ENCODE measurements at regions not wholly inside any gene's neighbourhood (a gene's known extent, or its start where the extent isn't known, plus 50 kb on each side); places are given as distances from the start of the nearest gene placed in this dataset.

- DNase-seq (ENCODE audit: low spot score): no peak
These were observed 122.1 kb upstream of the DYNLRB2 start for GRCh38 chr16:80418517-80419355.

- peak; percentile 53 for DNase-seq (ENCODE audit: low spot score)
These were observed 123.0 kb upstream of the DYNLRB2 start for GRCh38 chr16:80417706-80418271.

GRCh38 chr16:80408014-80408413, 132.8 kb upstream of the DYNLRB2 start:
- no peak for DNase-seq (ENCODE audit: low spot score)

GRCh38 chr16:80407265-80407987, 133.4 kb upstream of the DYNLRB2 start:
- no peak for DNase-seq (ENCODE audit: low spot score)

GRCh38 chr16:80404847-80405246, 135.9 kb upstream of the DYNLRB2 start:
- no peak for DNase-seq (ENCODE audit: low spot score)

GRCh38 chr16:80403894-80404293, 136.9 kb upstream of the DYNLRB2 start:
- no peak for DNase-seq (ENCODE audit: low spot score)

- no peak for DNase-seq (ENCODE audit: low spot score)
These were observed 149.8 kb upstream of the DYNLRB2 start for GRCh38 chr16:80390871-80391489.

GRCh38 chr16:80390046-80390445, 150.7 kb upstream of the DYNLRB2 start:
- DNase-seq (ENCODE audit: low spot score): no peak

- no peak for DNase-seq (ENCODE audit: low spot score)
These were observed 151.5 kb upstream of the DYNLRB2 start for GRCh38 chr16:80389338-80389737.

GRCh38 chr16:80387318-80387921, 153.4 kb upstream of the DYNLRB2 start:
- no peak for DNase-seq (ENCODE audit: low spot score)

- no peak for DNase-seq (ENCODE audit: low spot score)
These were observed 155.9 kb upstream of the DYNLRB2 start for GRCh38 chr16:80384862-80385261.

GRCh38 chr16:80380514-80380913, 160.3 kb upstream of the DYNLRB2 start:
- DNase-seq (ENCODE audit: low spot score): no peak

GRCh38 chr16:80377096-80377956, 163.5 kb upstream of the DYNLRB2 start:
- no peak for DNase-seq (ENCODE audit: low spot score)

- DNase-seq (ENCODE audit: low spot score): no peak
These were observed 164.8 kb upstream of the DYNLRB2 start for GRCh38 chr16:80375973-80376372.

GRCh38 chr16:80375513-80375912, 165.3 kb upstream of the DYNLRB2 start:
- DNase-seq (ENCODE audit: low spot score): no peak

GRCh38 chr16:80372341-80372740, 168.5 kb upstream of the DYNLRB2 start:
- DNase-seq (ENCODE audit: low spot score): no peak

GRCh38 chr16:80369138-80369958, 171.4 kb upstream of the DYNLRB2 start:
- no peak for DNase-seq (ENCODE audit: low spot score)

GRCh38 chr16:80367037-80367658, 173.6 kb upstream of the DYNLRB2 start:
- no peak for DNase-seq (ENCODE audit: low spot score)

- DNase-seq (ENCODE audit: low spot score): no peak
These were observed 174.8 kb upstream of the DYNLRB2 start for GRCh38 chr16:80366023-80366422.

GRCh38 chr16:80362816-80363215, 178.0 kb upstream of the DYNLRB2 start:
- no peak for DNase-seq (ENCODE audit: low spot score)

All from hematopoietic multipotent progenitor cell treated with erythropoietin and hydrocortisone succinate and interleukin-3 and kit ligand, for 15 days (in vitro differentiated cells).